ENCODE measurements at regions not wholly inside any gene's neighbourhood (a gene's known extent, or its start where the extent isn't known, plus 50 kb on each side); places are given as distances from the start of the nearest gene placed in this dataset.

DNA sequence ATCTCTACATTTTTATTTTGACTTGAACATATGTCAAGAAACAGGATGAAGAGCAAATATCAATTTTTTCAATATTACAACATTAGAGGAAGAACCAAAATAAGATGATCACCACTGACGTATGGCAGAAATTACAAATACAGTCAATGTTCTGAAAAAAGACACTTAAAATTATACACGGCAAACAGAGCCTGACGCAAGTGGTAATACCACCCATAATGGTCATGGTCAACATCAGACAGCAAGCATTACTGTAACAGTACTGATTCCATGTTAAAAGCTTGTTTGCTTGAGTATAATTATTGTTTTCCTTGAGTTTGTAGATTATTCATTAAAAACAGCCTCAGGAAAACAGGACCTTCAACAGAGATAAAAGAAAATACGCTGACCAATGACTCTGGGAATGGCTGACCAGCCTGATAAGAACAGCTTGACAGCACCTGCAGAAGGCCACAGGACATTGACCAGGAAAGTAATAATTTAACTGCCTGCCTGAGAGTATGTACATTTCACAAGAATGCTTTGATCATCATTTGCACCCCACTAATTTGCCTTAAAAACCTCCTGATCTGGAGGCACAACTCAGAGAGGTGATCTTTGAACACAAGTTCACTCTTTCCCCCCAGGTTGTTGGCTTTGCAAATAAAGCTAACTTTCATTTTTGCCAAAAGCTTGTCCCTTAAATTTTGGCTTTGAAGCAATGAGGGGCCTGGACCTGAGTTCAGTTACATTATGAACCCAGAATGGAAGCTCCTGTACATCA, 187.3 kb downstream of the IPO8 start:
- no peak for DNase-seq (ENCODE audit: low spot score)
- no peak for FAIRE-seq

DNA sequence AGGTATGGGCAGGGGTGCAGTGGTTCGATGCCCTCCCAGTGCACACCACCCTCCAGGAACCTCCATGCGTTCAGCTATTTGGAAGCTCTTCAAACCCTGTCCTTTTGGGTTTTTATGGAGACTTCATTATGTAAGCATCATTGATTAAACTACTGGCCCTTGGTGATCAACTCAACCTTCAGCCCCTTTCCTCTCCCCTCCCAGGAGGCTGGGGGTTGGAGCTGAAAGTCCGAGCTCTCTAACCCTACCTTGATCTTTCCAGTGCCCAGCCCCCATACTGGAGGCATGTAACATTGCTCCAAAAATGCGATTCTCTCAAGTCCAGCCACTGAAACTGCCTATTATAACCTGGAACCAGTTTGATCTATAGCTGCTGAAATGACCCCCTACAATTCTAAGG, 188.1 kb downstream of the IPO8 start:
- no peak for FAIRE-seq
- DNase-seq (ENCODE audit: low spot score) = no peak

DNA sequence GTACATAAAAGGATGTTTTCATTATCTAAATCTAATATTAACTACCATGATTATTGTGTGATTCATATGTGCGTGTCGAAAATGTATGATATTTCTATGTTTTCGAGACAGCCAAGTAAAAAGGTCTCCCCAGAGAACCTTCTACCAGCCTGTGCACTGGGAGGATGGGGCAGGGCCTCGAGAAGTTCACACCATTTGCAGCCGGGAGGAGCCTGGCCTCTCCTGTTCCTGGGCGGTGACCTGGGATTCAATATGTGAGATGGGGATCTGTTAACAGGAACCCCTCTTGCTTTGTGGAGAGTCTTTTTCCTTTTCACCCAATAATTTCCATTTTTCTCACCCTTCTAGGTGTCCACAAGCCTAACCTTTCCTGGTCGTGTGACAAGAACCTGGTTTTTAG, 189.3 kb downstream of the IPO8 start:
- DNase-seq (ENCODE audit: low spot score) (no peak), FAIRE-seq (no peak)

DNA sequence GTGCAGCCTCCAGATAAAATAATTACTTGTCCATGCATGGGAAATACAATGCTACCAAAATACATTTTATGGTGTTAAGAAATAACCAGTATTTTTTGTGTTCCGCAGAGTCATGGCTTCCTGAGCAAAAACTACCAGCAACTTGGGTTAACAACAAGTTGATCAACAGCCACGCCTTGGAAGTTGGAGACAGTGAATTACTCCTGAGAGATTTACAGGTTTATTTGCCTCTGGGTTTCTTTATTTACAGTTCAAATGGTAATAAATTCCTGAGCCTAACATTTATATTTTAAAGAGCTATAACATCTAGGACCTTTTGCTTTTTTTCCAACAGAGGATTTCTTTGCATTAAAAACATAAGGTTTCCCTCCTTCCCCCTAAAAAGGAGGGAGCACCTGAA, 194.0 kb downstream of the IPO8 start:
- no peak for DNase-seq (ENCODE audit: low spot score)
- no peak for FAIRE-seq

DNA sequence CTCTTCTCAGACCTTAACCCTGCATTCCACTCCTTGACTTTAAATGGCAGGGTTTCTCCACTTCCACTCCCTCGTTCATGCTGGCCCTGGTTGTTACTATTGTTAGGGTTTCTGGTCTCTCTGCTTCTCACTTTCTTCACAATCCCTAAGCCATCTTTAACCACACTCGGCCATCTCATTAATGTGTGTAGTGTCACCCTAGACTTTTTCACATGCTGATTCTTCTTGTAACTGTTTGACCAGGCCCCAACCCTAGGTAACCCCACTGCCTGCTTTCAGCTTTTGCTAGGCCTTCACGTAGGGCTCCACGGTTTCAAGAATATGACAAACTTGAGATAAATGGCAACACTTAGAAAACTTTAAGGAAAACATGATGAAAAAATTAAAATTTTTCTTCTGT, 195.1 kb downstream of the IPO8 start:
- no peak for DNase-seq (ENCODE audit: low spot score)
- no peak for FAIRE-seq

DNA sequence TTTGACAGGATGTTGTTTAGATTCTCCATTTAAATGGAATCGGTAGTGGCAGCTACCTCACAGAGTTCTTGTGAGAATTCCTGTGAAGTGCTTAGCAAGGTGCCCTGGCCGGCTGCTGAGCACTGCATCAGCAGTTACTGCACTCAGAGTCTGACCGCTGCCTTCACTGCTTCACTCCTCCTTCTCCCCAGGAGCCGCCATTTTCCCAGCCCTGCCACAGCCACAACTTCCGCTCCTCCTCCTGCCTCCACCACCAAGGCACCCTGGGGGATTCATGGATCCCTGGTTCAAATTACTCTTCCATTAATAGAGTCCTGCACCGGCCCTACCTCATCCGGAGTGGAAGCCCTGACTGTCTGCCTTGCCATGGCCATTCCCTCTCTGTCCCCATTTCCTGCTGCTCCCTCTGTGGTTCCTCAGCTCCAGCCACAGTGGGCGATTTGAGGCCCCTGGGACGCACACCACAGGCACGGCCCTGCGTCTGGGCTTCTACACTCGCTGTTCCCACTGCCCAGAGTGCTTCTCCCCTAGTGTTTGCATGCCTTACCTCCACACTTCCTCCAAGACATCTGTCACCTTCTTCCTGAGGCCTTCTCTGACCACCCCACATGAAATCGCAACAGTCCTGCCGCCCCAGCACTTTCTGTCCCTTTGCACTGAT, 210.3 kb downstream of the IPO8 start:
- FAIRE-seq = no peak
- no peak for DNase-seq (ENCODE audit: low spot score)

DNA sequence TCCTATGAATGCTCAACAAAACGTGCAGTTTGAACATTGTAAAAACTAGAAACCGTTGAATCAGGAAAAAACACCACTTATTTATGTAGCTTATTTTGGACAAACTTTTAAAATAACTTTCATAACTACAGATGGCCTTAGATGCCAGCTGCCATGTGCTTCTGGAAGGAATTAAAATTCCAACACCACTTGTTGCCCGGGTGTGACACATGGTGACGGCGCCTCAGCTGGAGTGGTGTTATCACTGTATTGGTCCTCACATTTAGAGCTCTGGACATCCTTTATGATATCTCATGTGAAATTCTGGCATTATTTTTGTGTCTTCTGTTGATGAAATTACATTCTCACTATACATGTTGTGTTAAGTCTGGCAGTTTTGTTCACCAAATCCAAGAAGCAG, 211.0 kb downstream of the IPO8 start:
- no peak for FAIRE-seq
- no peak for DNase-seq (ENCODE audit: low spot score)

DNA sequence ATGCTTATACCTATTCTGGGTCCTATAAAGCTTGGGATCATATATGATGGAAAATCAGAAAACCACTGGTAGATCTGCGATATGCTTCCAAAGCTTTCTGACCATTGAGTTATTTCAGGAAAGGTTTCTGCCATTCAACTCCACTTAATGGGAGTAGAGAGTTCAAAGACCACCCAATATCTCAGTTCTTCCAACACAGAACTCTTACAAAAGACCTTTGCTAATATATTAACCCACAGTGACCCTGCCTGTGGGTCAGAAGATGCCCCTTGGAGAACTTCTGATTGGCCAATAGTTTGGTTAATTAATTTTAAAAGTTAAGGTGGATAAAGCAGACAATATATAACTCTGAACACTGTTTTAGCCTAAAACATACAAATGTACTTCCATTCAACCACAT, 213.0 kb downstream of the IPO8 start:
- FAIRE-seq (no peak), DNase-seq (ENCODE audit: low spot score) (no peak)

DNA sequence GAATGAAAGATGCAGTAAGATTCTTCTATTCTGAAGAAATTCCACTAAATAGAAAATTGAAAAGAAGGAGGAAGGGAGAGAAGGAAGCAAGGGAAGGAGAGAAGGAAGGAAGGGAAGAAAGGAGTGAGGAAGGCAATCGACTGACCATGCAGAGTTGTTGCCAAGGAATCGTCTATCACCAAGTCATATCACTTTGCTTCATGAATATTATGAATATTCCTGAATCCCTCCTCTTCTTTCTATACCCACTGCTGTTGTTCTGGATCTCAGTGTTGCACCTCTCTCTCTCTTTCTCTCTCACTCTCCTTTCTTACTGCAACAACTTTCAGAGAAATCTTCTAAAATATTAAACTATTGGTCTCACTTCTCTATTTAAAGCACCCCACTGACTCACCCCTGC, 222.4 kb downstream of the IPO8 start:
- DNase-seq (ENCODE audit: low spot score) (no peak), FAIRE-seq (no peak)

DNA sequence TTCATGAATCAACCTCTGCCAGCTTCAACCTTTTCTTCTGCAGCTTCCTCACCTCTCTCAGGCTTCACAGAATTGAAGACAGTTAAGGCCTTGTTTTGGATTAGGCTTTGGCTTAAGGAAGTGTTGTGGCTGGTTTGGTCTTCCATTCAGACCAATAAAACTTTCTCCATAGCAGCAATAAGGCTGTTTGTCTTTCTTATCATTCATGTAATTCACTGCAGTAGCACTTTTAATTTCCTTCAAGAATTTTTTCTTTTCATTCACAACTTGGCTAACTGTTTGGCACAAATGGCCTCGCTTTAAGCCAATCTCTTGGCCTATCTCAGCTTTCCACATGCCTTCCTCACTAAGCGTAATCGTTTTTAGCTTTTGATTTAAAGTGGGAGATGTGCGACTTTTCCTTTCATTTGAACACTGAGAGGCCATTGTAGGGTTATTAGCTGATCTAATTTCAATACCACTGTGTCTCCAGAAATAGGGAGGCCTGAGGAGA, 229.5 kb downstream of the IPO8 start:
- no peak for DNase-seq (ENCODE audit: low spot score)
- no peak for FAIRE-seq

DNA sequence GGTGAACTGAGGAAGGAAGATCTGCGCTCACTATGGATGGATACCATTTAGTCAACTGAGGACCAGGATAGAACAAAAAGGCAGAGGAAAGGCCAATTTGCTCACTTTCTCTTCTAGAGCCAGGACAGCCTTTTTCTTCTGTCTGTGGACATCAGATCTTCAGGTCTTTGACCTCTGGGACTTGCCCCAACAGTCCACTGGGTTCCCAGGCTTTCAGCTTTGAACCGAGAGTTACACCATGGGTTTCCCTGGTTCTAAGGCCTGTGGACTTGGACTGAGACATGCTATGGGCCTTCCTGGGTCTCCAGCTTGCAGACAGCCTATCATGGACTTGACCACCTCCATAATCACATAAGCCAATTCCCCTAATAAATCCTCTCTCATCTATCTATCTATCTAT, 232.0 kb downstream of the IPO8 start:
- DNase-seq (ENCODE audit: low spot score) (no peak), FAIRE-seq (no peak)

DNA sequence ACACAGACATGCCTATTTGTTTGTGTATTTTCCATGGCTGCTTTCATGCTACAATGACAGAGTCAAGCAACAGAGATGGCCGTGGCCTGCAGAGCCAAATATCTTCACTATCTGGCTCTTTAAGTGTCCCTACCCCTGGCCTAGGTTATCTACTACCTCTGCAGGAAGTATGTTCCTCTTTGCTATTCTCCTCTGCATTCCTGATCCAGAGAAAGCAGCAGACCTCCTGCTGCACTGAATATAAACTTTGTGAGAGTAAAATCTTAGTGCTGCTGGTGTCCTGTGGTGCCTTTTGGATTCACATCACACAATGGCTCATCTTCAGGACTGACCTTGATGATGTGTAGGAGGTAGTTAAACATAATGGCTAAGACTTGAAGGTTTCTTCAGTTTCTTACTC, 233.4 kb downstream of the IPO8 start:
- no peak for DNase-seq (ENCODE audit: low spot score)
- no peak for FAIRE-seq

DNA sequence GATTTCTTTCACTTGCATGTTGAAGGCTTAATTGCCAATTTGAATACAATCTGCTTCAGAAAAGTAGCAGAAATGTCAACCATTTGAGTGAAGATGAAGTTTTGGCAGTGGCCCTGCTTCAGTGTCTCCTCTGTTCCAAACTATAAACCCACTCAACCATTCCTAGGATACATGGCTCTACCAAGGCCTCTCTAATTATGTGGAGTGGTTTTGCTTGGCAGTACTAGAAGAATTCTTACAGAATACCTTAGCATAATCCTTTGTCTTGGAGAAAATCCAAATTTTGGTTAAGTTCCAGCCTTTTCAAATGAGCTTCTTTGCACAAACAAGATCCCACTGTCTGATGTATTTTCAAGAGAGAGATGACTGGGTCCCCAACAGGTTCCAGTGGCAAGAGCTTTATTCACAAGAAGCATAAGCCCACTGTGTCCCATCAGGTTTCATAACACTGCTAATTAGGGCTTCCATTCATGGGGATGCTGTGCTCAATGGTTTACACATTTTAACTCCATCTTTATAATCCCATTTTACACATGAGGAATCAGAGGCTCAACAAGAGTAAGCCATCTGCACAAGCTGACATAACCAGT, 234.5 kb downstream of the IPO8 start:
- FAIRE-seq = no peak
- DNase-seq (ENCODE audit: low spot score) = no peak

DNA sequence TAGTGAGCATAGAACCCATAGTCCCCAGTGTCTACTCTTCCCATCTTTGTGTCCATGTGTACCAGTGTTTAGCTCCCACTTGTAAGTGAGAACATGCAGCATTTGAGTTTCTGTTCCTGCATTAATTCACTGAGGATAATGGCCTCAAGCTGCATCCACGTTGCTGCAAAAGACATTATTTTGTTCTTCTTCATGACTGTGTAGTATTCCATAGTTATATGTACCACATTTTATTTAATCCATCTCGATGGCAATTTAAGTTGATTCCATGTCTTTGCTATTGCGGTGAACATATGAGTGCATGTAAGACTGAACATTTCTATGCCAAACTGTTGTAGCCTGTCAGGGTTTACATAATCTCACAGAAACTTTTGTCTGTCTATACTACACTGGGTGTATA, 237.2 kb downstream of the IPO8 start:
- no peak for DNase-seq (ENCODE audit: low spot score)
- no peak for FAIRE-seq

DNA sequence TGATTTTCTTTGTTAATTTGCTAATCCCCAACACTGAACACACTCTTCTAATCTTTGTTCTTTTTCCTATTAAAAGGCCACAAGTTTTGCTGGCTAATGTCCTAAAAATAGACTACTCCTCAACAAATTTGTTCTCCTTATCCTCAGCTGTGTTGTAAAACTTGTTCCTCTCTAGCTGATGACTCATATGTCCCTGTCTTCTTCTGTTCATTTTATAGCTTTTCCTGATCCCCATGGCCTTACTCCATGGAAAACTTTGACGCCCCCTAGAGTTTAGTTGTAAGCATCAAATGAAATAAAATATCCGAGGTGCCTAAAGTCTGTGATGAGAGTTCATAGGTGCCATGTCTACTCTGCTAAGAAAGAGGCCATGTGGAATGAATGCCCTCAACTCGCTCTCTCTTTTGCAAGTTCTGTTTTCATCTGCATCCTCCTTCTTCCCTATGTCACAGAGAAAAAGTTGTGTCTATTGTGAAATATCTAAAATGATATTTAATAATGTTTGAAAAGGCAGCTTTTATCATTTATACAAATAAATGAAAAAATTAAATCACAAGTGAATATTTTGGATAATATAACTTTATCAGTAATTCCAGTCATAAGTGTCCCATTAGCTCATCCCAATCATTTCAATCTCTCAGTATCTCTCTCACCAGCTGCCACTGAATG, 237.9 kb downstream of the IPO8 start:
- DNase-seq (ENCODE audit: low spot score) (peak; percentile 73), FAIRE-seq (no peak)

DNA sequence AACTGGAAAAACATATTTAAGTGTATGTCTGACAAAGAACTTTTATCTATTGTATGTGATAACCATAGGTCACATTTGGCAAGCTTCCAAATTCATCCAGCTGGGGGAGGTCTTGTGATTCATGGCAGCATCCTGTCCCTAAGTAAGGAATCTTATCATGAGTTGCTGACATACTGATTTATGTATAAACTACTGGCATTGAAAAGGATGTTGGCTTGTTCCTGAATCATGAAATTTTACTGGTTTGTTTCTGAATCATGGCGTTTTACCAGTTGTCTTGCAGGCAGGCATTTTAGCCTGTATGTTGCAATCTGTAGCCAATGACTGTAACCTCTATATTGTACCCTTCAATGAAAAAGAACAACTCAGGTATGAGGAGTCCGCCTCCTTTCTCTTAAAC, 244.8 kb downstream of the IPO8 start:
- peak; percentile 20 for DNase-seq (ENCODE audit: low spot score)
- no peak for FAIRE-seq

DNA sequence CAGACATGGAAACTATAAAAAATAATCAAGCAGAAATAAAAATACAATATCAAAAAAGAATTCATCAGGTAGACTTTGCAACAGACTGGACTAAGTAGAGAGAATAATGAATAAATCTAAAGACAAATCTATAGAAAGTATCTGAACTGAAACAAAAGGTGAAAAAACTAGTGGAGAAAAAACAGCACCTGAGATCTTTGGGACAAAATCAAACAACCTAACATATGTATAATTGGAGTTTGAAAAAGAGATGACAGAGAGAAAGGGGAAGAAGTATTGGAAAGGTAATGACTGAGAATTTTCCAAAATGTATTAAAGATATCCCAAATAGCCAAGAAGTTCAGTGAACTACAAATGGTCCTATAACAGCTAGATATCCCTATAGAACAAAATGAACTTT, 245.4 kb downstream of the IPO8 start:
- DNase-seq (ENCODE audit: low spot score) = no peak
- FAIRE-seq = no peak

DNA sequence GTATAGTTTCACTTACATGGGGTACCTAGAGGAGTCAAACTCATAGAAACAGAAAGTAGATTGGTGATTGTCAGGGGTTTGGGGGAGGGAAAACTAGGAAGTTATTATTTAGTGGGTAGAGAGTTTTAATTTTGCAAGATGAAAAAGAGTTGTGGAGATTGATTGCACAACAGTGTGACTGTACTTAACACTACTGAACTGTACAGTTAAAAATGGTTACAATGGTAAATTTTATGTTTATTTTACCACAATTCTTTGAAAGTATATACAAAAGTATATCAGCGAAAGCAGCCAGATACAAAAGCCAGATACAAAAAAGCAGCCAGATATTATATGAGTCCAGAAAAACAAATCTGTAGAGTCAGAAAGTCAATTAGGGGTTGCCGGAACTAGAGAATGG, 247.6 kb downstream of the IPO8 start:
- DNase-seq (ENCODE audit: low spot score) (no peak), FAIRE-seq (no peak)

DNA sequence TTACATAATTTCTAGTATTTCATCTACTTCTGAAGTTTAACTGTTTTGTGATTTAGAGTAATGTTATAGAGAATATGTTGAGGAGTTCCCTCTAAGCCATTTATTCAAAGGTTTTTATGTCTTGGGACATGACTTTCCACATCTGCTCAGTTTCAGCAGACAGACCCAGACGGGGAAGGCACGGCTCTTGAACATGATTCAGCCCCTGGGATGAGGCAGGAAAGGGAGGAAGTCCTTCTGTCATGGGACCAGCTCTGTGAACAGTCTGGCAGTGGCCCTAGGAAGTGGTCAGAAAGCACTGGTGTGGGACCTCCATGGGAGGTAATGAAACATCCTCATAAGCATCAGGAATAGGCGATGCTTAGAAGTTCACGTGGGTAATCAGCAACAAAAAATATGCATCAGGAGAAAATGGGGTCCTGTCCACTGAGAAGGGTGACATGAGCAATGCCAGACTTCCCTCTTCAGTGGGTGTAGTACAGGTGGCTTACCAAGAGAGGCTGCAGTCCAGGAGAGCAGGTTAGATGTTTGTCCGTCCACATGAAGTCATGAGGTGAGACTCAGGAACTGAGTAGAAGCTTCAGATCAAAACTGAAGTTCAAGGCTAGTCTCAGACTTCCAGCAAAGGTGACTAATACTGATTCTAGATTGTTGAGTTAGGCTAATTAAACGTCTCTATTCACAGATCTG, 248.5 kb downstream of the IPO8 start:
- no peak for DNase-seq (ENCODE audit: low spot score)
- FAIRE-seq = no peak

DNA sequence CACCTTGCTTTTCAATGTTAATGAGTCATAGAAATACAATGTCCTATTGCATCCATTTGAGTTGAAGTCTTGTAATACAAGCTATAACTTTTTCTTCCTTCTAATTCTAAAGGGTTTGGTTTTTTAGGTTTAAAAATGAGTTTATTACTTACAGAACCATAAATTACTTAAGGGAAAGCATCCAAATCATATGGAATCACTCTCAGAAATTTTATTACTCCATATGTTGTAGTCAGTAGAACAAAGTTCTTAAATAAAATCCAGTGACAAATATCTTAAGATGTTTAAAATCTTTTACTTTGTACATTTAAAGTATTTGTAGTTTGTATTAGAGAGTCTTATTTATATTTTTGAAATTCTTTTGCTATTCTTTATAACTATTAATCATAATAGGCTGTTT, 253.2 kb downstream of the IPO8 start:
- no peak for FAIRE-seq

DNA sequence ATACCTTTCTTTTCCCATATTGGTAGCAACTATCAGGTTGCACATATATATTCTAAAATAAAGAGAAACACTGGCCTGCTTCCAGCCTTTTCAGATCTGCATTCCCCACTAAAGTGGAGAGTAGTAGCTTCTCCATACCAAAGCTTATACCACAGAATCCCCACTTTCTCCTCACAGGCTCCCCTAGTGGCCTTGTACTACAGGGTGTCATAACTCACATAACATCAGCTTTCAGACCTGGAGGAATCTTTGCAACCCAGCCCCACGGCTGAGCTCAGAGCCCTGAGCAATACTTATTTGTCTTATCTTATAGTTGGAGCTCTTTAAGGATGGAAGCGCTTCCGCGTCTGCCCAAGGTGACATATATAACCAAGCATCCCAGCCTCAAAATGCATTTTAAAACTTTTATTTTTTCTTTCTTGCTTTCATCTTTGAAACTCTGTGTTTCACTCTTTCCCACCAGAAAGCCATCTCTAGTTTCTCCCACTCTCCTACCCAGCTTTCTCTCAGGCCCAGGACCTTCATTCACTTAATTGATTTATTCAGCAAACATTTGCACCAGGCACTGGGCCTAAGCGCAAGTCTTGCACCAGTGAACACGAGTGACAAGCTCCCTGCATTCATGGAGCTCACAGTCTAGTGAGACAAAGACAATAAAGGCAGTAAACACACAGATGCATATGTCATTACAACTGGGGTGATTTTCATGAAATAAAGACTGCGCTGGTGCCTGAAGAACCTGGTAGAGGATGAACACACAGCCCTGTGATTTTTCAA, 254.7 kb downstream of the IPO8 start:
- FAIRE-seq (no peak), DNase-seq (ENCODE audit: low spot score) (peak; percentile 23)

More for the DNA sequence above, 253.2 kb downstream of the IPO8 start:
- DNase-seq (ENCODE audit: low spot score) = no peak

All from urothelium cell line (cell line).